HG02642 (cell line): ENCODE measurements at regions not wholly inside any gene's neighbourhood (a gene's known extent, or its start where the extent isn't known, plus 50 kb on each side); places are given as distances from the start of the nearest gene placed in this dataset.

Experiments
- ATAC-seq: cut with Tn5 transposase; IDR thresholded peaks from one replicate; pipeline ENCODE4 v1.9.1; 2021; ENCODE audit warnings: mild to moderate bottlenecking; ENCODE audit not compliant: unreplicated experiment, poor library complexity

DNA sequence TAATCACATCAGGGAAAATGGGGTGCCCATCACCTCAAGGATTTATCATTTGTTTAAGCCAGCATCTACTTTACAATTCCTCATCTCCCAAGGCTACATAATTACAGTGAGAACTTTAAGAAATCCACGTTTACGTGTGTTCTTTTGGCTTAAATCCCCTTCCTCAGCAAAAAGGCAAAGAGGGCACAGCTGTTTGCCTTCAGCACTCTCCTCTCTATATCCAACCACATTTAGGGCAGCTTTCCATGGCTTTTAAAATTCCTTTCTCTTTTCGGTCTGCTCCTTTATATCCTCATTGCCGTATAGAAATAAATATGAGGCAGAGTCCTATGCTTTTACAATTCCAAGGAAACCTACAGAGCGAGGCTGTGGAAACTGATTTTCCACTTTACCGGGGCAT is 175.9 kb downstream of the EMP1 start:
- ATAC-seq: no peak

DNA sequence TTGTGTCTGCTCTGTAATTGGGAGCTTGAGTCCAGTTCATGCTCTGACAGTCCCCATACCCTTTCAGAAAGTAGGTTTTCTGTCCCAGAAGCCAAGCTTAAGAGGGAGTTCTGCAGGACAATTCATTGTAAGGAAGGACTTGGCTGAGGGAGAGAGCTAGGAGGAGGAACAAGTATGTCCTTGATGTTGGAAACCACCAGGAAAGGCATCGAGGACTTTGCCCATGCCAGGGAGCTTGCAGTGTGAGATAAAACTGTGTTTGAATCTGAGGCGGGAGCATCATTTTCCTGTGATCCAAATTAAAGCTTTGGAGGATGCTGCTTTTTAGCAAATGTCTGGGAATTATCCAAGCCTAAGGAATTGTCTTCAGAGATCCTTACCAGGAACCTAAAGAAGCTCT is 175.3 kb downstream of the EMP1 start:
- ATAC-seq: no peak

- no peak for ATAC-seq
Observed at GRCh38 chr12:13371367-13371766, 174.8 kb downstream of the EMP1 start.

DNA sequence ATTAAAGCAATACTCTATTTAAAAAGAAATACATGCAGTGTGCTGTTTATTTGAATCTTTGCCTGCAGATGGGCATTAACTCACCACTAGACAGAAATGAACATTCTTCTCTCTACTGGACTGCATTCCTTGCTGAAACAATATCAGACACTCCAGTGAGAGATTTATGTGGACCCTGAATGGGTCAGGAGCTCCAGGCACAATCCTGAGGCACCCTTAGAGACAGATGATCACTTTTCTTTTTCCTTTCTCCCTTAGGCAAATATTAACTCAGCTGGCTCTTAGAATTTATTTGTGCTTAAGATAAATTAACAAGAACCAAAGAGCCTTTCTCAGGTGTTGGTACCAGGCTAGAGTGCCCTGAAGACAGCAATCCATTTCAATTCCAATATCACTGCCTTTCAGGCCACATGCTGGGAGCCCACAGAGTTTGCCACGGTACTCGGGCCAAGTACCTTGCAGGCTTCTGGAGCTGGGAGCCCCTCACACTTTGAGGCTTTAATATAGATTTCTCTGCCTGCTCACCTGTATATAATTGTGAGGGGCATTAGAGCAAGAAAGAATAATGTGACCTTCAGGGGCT is 173.0 kb downstream of the EMP1 start:
- ATAC-seq: no peak

DNA sequence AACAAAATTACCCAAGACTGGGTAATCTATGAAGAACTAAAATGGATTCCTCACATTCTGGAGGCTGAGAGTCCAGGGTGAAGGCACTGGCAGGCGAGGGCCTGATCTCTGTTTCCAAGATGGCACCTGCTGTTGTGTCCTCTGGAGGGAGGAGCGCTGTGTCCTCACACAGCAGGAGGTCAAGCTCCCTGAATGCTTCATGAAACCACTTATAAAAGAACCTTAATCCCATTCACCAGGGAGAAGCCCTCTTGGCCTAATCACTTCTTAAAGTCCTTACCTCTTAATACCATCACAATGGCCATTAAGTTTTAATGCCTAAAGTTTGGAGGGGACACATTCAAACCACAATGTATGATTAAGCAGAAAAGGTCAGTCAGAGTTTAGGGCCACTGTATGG is 172.4 kb downstream of the EMP1 start:
- ATAC-seq: no peak

DNA sequence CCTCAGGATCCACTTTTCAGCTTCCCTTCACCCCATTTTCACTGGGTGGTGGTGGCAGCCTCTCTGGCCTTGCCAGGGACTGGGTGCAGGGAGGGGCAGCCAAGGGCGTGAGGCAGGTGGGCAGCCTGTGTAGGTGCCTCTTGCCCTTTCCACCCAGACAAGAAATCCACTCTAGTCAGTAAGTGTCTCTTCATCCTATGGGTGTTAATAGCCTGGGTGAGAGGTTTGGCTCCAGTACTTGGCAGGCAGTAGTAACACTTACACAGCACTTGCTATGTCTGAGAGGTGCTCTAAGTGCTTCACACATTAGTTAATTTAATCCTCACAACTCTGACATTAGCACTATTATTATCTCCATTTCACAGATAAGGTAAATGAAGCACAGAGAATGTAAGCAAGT is 171.9 kb downstream of the EMP1 start:
- no peak for ATAC-seq

DNA sequence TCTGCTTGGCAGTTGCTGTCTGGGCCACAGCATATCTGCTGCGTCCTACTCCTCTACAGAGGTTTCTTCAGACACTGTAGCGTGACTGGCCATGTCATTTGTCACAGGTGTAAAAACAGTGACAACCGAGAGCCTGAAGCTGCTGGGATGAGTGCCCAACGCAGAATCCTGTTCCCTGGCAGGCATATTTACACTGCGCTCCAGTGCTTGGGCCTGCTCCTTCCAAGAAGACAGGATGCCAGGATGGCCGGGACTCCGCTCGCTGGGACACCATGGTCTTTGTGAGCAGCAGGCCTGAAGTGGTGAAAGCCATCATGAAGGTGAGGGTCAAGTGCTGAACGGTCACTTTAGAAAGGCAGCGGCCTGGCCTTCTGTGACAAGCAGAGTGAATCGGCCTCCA is 171.4 kb downstream of the EMP1 start:
- no peak for ATAC-seq

DNA sequence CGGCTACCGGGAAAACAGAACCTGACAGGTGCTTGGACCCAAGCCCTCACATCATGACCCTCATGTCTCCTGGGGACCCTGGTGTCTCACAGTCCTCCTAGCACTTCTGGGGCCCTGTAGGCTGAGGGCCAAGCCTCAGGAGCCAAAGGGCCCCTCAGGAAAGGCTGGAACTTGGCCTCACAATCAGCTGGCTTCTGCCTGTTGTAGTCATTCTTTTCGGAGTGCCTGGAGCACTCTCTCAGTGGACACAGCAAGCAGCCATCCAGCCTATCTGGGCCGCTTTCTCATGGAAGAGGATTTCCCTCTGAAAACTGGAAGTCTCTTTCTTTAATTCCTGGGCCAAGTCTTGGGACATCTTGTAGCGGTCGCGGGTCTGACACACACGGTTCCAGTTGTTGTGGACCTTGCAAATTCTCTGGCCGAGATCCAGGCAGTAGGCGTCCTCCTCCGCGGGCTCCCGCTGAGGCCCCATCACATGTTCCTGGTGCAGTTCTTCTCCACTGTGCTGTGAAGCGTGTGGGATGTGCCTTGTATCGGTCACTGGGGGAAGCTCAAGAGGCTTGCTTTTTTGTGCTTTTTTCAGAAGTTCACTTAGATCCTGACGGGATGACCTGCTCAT is 169.3 kb downstream of the EMP1 start:
- no peak for ATAC-seq

- peak; percentile 82 for ATAC-seq
Observed at GRCh38 chr12:13362260-13362841, 165.8 kb downstream of the EMP1 start.

DNA sequence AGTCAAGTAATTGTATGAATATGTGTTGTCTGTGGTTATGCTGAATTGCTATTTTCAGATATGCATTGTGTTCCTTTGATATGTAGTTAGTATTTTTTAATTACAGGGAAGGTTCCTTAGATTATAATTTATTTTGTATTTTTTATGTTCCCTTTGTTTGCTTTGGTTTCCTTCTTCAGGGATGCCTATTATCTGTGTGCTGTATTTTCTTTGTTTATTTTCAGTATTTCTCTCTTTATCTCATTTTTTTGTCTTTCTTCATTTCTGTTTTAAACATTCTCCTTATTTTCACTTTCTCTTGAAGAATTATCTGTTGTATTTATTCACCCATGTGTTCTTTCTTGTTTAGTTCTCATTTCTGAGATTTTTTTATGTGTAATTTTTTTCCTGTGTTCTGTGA is 163.1 kb downstream of the EMP1 start:
- no peak for ATAC-seq

DNA sequence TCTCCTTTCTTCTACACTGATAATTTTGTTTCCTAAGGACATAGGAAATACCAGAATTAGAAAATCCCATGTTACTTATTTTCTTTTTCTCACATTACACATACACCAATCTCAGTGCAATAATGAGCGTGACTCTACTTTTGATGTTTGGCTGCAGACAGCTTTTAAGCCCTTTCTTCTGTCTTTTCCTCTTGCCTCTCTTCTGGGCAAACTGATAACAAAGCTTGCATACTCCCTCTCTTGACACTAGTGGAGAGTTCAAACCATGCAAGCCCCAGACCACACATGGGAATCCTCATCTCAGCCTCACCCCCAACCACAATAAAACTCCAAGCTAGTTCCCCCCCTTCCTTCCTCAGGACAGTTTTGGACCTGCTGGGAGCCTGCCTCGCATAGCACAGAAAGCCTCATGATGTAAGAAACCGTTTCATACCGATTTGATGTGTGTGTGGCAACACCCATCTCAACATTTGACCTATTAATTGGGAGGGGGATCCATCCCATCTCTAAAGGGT is 161.9 kb downstream of the EMP1 start:
- ATAC-seq: no peak

- no peak for ATAC-seq
Observed at GRCh38 chr12:13350946-13351345, 154.4 kb downstream of the EMP1 start.

DNA sequence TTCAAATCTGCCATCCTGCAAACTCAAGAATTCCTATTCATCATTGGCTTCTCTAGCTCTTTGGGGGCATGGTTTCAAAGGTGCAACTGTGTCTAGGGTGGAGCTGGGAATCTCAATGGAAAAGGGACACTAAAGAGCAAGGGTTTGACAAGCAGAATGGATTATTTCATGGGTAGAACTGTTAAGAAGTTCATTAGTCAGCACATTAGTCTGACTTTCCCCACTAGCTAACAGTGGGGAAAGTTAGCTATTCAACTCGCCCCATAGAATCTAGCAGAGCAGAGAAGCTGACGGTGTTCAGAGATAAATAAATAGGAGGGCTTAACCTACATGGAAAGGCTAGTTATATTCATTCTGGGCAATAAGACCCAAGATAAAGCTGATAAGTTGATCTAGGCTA is 153.9 kb downstream of the EMP1 start:
- no peak for ATAC-seq

- no peak for ATAC-seq
Observed at GRCh38 chr12:13348464-13348863, 151.9 kb downstream of the EMP1 start.

DNA sequence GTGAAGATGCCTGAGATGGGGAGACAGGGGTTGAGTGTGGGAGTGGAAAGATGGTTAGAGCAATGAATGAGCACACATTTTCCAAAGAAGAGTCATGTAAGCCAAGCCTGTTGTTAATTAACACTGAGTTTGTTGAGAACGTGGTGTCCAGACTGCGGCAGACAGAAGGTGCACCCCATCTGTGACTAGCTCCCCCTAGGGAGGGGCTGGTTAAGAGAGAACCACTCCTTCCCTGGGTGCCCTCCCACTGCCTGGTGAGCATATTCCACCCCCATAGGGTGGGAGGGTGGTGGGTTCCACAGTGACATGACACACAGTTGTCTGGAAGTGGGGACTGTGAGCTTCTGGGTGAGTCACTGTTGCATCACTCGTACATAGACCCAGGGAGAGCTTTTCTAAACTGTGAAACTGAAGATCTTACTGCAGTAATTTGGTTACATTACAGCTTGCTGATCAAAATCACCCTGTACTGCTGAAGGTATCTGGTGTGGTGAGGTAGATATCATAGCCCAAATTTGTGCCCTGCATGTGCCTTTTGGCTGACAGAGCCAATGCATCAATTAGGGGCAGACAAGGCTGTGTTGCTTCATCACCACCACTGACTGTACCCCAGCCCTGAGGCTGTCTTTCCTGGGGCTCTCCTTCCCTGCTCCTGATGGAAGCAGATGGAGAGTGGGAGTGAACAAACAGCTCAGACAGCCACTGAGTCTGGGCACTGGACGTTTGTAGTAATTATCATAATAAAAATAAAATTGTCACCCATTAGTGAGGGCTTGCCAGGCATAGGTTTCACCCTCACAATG is 150.9 kb downstream of the EMP1 start:
- ATAC-seq: no peak

DNA sequence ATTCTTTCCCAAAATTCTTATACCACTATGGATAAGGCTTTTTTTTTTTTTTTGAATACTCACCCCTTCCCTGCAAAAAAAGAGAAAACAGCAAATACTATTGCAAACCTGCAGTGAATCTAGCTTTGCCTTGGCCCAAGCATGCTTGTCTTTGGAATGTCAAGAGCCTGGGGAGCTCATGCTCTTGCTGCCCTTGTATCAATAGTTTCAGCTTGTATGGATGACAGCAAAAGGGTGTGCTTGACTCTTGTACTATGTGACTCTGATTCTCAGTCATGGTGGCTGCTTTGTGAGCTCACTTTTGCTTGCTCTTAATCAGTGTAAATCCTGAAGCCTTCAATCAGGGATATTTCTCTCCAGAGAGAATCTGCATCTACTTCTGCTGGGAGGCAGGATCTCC is 149.2 kb downstream of the EMP1 start:
- ATAC-seq: no peak

DNA sequence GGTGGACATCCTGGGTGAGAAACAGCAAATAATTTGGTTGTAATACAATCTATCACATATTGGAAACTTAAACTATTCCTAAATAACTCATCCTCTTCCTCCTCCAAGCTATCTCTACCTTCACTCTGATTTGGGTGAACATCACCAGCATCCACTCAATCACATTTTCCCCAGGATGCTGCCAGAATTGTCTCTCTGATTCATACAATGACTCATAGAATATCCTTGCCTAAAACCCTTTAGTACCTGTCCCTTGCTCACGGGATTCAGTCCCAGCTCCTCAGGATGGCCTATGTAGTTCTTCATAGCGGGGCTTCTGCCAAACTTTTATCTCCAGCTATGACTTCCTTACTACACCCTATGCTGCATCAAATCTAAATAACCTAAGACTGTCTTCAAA is 146.8 kb downstream of the EMP1 start:
- no peak for ATAC-seq

- ATAC-seq: no peak
Observed at GRCh38 chr12:13342971-13343370, 146.4 kb downstream of the EMP1 start.

GRCh38 chr12:13340149-13340548 is 143.6 kb downstream of the EMP1 start:
- no peak for ATAC-seq

- ATAC-seq: no peak
Observed at GRCh38 chr12:13339538-13339937, 143.0 kb downstream of the EMP1 start.

DNA sequence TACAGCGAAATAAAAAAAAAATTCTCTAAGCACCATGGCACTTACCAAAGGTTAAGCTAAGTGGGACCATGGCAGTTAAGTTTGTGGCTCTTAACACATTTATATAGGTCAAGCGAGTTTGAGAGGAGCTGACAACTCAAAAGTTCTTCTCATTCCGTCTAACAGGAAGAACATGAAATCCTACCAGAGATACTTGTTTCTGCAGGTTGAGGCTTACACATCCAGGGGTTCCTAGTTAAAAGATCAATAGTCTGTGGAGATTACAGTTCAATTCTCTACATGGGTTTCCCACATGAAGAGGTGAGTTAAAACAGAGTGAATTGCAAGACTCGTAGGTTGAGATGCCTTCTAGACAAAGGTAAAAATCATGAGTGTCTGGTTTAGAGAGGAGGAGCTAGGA is 142.6 kb downstream of the EMP1 start:
- no peak for ATAC-seq
